GM18508 (cell line): ENCODE measurements at regions not wholly inside any gene's neighbourhood (a gene's known extent, or its start where the extent isn't known, plus 50 kb on each side); places are given as distances from the start of the nearest gene placed in this dataset.

Experiments
- ATAC-seq: cut with Tn5 transposase; IDR thresholded peaks from one replicate; pipeline ENCODE4 v1.9.1; 2021; ENCODE audit warnings: moderate number of reproducible peaks; ENCODE audit not compliant: insufficient read depth, unreplicated experiment

- ATAC-seq, result no peak
These were observed 309.4 kb downstream of the DIRAS2 start for GRCh38 chr9:90333226-90333625.

GRCh38 chr9:90340421-90340820 is 302.2 kb downstream of the DIRAS2 start:
- ATAC-seq, result no peak

- ATAC-seq, result no peak
These were observed 300.0 kb downstream of the DIRAS2 start for GRCh38 chr9:90342607-90343006.

- no peak for ATAC-seq
These were observed 299.3 kb downstream of the DIRAS2 start for GRCh38 chr9:90343366-90343765.

GRCh38 chr9:90343991-90344390 is 298.6 kb downstream of the DIRAS2 start:
- no peak for ATAC-seq

- no peak for ATAC-seq
These were observed 277.0 kb downstream of the DIRAS2 start for GRCh38 chr9:90365666-90366065.

GRCh38 chr9:90368241-90368640 is 274.4 kb downstream of the DIRAS2 start:
- ATAC-seq, result no peak

- no peak for ATAC-seq
These were observed 273.7 kb downstream of the DIRAS2 start for GRCh38 chr9:90368928-90369327.

GRCh38 chr9:90379771-90380170 is 262.9 kb downstream of the DIRAS2 start:
- no peak for ATAC-seq

GRCh38 chr9:90385146-90385545 is 257.5 kb downstream of the DIRAS2 start:
- ATAC-seq, result no peak

- ATAC-seq, result no peak
These were observed 249.1 kb downstream of the DIRAS2 start for GRCh38 chr9:90393365-90394152.

- ATAC-seq, result no peak
These were observed 247.8 kb downstream of the DIRAS2 start for GRCh38 chr9:90394871-90395270.

- ATAC-seq, result no peak
These were observed 242.5 kb downstream of the DIRAS2 start for GRCh38 chr9:90400091-90400490.

- no peak for ATAC-seq
These were observed 234.0 kb downstream of the DIRAS2 start for GRCh38 chr9:90408659-90409058.

- no peak for ATAC-seq
These were observed 223.3 kb downstream of the DIRAS2 start for GRCh38 chr9:90419221-90419851.

GRCh38 chr9:90420211-90420610 is 222.4 kb downstream of the DIRAS2 start:
- ATAC-seq, result no peak

GRCh38 chr9:90420768-90421513 is 221.7 kb downstream of the DIRAS2 start:
- no peak for ATAC-seq

GRCh38 chr9:90421786-90422185 is 220.8 kb downstream of the DIRAS2 start:
- ATAC-seq, result no peak

- ATAC-seq, result no peak
These were observed 218.9 kb downstream of the DIRAS2 start for GRCh38 chr9:90423661-90424193.

- ATAC-seq, result no peak
These were observed 214.1 kb downstream of the DIRAS2 start for GRCh38 chr9:90428517-90428916.

GRCh38 chr9:90432951-90433350 is 209.7 kb downstream of the DIRAS2 start:
- ATAC-seq, result no peak
